IMR-90 (cell line): ENCODE measurements at regions not wholly inside any gene's neighbourhood (a gene's known extent, or its start where the extent isn't known, plus 50 kb on each side); places are given as distances from the start of the nearest gene placed in this dataset.

ENCODE experiments used
- POLR2A ChIP-seq: IDR thresholded peaks from 2 replicates; pipeline ENCODE4 v1.6.1; 2012; ENCODE audit warnings: mild to moderate bottlenecking, low read depth, low read length
- RAD21 ChIP-seq: IDR thresholded peaks from 2 replicates; pipeline ENCODE4 v1.6.1; 2012; ENCODE audit warnings: low read length, improper control_type of control experiment
- RCOR1 ChIP-seq: IDR thresholded peaks from 2 replicates; pipeline ENCODE4 v1.6.1; 2012; ENCODE audit warnings: mild to moderate bottlenecking, low read length, improper control_type of control experiment; ENCODE audit not compliant: insufficient replicate concordance
- RFX5 ChIP-seq: IDR thresholded peaks from 2 replicates; pipeline ENCODE4 v1.8.0; 2012; ENCODE audit warnings: low read depth, mild to moderate bottlenecking, low read length, moderate library complexity
- TF ChIP-seq, protein P1 (sequence below): conservative IDR thresholded peaks from 2 replicates; pipeline ENCODE4 v1.5.1; 2012; ENCODE audit warnings: mild to moderate bottlenecking, low read depth, low read length, improper control_type of control experiment

DNA sequence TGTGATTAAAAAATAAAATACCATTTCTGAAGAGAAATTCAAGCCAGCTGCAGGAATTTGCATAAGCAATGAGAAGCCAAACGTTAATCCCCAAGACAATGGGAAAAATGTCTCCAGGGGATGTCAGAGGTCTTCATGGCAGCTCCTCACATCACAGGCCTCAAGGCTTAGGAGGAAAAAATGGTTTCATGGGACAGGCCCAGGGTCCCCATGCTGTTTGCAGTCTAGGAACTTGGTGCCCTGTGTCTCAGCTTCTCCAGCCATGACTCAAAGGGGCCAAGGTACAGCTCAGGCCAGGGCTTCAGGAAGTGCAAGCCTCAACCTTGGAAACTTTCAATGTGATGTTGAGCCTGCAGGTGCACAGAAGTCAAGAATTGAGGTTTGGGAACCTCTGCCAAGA, 1428.4 kb upstream of the CDH2 start:
- TF ChIP-seq POLR2A (no peak), RFX5 (no peak), RCOR1 (no peak), RAD21 (no peak)
- TF ChIP-seq, protein P1, sequence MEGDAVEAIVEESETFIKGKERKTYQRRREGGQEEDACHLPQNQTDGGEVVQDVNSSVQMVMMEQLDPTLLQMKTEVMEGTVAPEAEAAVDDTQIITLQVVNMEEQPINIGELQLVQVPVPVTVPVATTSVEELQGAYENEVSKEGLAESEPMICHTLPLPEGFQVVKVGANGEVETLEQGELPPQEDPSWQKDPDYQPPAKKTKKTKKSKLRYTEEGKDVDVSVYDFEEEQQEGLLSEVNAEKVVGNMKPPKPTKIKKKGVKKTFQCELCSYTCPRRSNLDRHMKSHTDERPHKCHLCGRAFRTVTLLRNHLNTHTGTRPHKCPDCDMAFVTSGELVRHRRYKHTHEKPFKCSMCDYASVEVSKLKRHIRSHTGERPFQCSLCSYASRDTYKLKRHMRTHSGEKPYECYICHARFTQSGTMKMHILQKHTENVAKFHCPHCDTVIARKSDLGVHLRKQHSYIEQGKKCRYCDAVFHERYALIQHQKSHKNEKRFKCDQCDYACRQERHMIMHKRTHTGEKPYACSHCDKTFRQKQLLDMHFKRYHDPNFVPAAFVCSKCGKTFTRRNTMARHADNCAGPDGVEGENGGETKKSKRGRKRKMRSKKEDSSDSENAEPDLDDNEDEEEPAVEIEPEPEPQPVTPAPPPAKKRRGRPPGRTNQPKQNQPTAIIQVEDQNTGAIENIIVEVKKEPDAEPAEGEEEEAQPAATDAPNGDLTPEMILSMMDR = no peak
